ENCODE measurements at regions not wholly inside any gene's neighbourhood (a gene's known extent, or its start where the extent isn't known, plus 50 kb on each side); places are given as distances from the start of the nearest gene placed in this dataset.

DNA sequence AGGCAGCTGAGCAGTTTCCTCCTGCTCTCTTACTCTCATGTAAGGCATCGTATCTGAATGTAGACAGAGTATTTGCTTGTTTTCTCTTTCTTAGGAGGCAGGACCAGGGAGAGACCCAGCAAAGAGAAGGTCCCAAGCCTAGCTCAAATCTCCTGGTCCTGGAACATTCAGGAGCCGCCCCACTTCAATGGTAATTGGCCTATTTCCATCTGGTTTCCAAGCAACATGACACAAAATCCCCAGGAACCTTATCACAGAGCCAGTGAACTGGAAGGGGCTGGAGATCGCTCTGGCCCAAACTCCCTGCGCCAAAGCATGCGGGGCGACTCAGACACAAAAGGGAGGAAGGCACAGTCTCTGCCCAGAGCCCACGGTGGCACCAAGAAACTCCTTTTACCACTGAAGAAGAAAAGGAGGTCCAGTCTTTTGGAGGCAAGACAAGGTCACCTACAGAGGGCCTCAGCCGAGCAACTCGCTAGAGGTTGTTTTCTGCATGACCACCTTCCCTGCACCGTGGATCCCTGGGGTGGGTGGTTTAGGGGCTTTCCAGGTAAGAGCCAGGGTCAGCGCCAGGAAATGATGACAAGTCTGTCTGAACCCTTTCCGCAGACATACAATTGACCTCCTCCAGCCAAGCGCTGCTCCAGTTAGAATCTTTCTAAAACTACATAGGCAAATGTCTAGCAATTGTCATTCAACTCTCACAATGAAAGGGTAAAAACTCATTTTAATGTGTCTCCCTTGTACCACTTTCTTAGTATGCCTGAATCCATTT is 394.7 kb downstream of the SOX9 start:
- TF ChIP-seq CTCF (conservative IDR thresholded peaks at IDR 0.05; ENCODE audit: low read depth, low read length) (no peak), EZH2 (IDR thresholded peaks at IDR 0.05; ENCODE audit: low read length, unreplicated experiment) (no peak)

All from PC-3 (cell line).